OCI-LY1 (cell line): ENCODE measurements at regions not wholly inside any gene's neighbourhood (a gene's known extent, or its start where the extent isn't known, plus 50 kb on each side); places are given as distances from the start of the nearest gene placed in this dataset.

Experiments used
- CTCF ChIP-seq: fragments of 200-600 bp; sonication (generic), shearing (Covaris generic); IDR thresholded peaks from 2 replicates; pipeline ENCODE4 v1.5.1; 2017; ENCODE audit warnings: mild to moderate bottlenecking, antibody characterized with exemption, low read length, moderate library complexity, mixed read lengths
- EZH2 ChIP-seq: fragments of 200-600 bp; sonication (generic), shearing (Covaris generic); IDR thresholded peaks from 2 replicates; pipeline ENCODE4 v1.8.0; 2017; ENCODE audit warnings: borderline replicate concordance, mixed run types, mild to moderate bottlenecking, antibody characterized with exemption, low read length, moderate library complexity, mixed read lengths

- TF ChIP-seq CTCF (peak; percentile 74), EZH2 (no peak)
Measured at GRCh38 chr3:152574461-152575079, 260.4 kb upstream of the P2RY1 start.
